Thymus (tissue), 11 donors: ENCODE measurements at regions not wholly inside any gene's neighbourhood (a gene's known extent, or its start where the extent isn't known, plus 50 kb on each side); places are given as distances from the start of the nearest gene placed in this dataset.
A peak's percentile ranks its signal among the peaks of the same experiment; 100 is the strongest.
"Not testable (repeated sequence)": the region's sequence is repeated elsewhere in the genome, so short reads cannot be mapped to it uniquely, and the experiment has no call there.

ENCODE experiments used
- DNase-seq, 9 donors: peaks; one replicate each; pipeline ENCODE4 v3.0.0-alpha.2; 2013; ENCODE audit warnings: low spot score in 9 of 9, low read depth in 6 of 9, missing footprints in 1 of 9
- H3K27ac ChIP-seq, 2 donors: one replicate each; pipeline ENCODE4 v1.5.1; 2013; ENCODE audit warnings: control low read depth in 1 of 2, low read depth in 1 of 2, low read length in 1 of 2, mild to moderate bottlenecking in 1 of 2, moderate library complexity in 1 of 2
- H3K27me3 ChIP-seq, 2 donors: one replicate each; pipeline ENCODE4 v1.5.1; 2013; ENCODE audit warnings: low read length in 1 of 2; ENCODE audit not compliant: control insufficient read depth in 2 of 2, insufficient read depth in 1 of 2
- H3K36me3 ChIP-seq, 2 donors: one replicate each; pipeline ENCODE4 v1.5.1; 2013; ENCODE audit warnings: low read length in 1 of 2, mild to moderate bottlenecking in 1 of 2, moderate library complexity in 1 of 2; ENCODE audit not compliant: control insufficient read depth in 2 of 2, insufficient read depth in 2 of 2
- H3K4me1 ChIP-seq, 2 donors: one replicate each; pipeline ENCODE4 v1.5.1; 2013; ENCODE audit warnings: low read length in 2 of 2; ENCODE audit not compliant: control insufficient read depth in 2 of 2, insufficient read depth in 2 of 2
- H3K4me3 ChIP-seq, 2 donors: one replicate each; pipeline ENCODE4 v1.5.1; 2013; ENCODE audit warnings: low read length in 2 of 2, control low read depth in 1 of 2, mild to moderate bottlenecking in 1 of 2
- H3K9me3 ChIP-seq, 2 donors: one replicate each; pipeline ENCODE4 v1.5.1; 2013; ENCODE audit warnings: low read length in 1 of 2, mild to moderate bottlenecking in 1 of 2; ENCODE audit not compliant: control insufficient read depth in 2 of 2, insufficient read depth in 1 of 2
- WGBS: extraction: QIAGEN DNeasy Blood & Tissue Kit; methylation state at CpG from one replicate; pipeline ENCODE4 v1.1.7; 2013; 5-methylcytosine and 5-hydroxymethylcytosine counted together
- donor health status: healthy.

DNA sequence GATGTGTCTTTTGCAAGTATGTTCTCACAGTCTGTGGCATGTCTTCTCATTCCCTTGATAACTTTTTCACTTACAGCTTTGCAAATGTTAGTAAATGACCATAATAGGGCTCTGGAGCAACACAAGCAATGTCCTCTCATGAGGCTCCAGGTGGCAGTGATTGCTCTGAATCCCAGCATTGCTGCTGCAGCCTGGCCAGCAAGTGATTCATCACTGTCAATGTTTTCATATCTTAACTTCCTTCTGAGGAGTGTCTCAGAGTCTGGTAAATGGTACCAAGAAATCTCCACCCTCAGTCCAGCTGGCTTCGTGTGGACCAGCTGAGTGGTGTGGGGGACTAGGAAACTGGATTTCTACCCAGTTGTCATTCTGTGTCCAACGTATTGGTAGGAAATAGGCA is 139.6 kb downstream of the MYLK4 start:
- Histone ChIP-seq H3K4me1 (no peaks in the 10 kb centered on the region), H3K4me3 (no peak overlapping the region), H3K9me3 (no peaks in the 10 kb centered on the region), H3K27me3 (no peaks in the 10 kb centered on the region), H3K27ac (no peak overlapping the region), H3K36me3 (no peaks in the 10 kb centered on the region)
- WGBS: 60% methylated on average over 2 of the region's 2 CpGs
- DNase-seq: no peak

DNA sequence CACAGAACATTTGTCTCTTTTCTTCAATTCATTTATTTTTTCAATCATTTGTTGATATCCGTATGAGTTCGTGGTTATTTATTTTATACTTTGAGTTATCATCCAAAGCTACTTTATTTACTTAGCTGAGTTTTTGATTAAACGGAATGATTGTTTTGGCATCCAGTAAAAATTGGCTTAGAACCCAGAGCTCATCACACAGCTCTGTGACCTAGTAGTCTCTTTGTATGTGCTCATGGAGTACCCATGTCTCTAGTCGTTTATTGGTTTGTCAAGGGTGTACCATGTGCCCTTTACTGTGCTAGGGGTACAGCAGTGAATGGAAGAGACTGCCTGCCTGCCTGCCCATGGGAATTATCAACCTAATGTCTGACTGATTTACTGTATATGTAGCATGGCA is 142.2 kb downstream of the MYLK4 start:
- Histone ChIP-seq H3K9me3 (no peaks in the 10 kb centered on the region), H3K27ac (no peak overlapping the region), H3K27me3 (no peaks in the 10 kb centered on the region), H3K36me3 (no peaks in the 10 kb centered on the region), H3K4me3 (no peak overlapping the region), H3K4me1 (no peaks in the 10 kb centered on the region)
- WGBS: 89% methylated on average over 4 of the region's 4 CpGs
- no peak for DNase-seq

DNA sequence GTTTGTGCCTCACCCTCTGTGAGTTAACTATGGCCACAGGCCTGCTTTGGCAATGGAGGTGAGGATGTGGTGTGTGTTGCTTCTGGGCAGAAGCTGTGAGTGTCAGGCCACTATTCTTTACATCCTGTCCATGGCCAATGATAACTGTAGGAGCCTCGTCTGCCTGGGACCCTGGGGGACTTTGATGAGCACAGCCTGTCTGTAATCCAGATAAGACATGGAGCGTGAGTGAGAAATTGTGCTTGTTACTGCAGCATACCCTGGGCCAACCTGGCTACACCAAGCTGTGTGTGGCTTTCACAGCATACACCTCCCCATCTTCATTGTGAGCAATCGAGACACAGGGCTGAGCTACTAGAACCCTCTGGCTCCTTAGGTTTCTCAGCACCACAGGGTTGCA is 150.4 kb downstream of the MYLK4 start:
- H3K27ac ChIP-seq: no peak overlapping the region
- WGBS: 97% methylated on average over 3 of the region's 3 CpGs

DNA sequence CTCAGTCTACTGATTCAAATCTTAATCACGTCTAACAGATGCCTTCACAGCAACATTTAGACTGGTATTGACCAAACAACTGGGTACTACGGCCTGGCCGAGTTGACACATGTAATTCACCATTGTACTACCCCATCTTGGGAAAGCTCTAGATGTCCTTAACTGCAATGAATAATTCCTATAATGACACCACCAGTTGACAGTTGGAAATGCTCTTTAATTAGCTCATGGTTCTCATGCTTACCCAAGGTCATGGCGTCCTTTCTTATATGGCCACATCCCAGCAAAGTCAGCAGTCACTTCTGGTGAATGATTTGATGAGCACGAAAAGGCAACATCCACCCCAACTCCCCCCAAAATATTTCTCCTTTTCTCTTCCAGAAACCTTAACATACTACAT is 150.9 kb downstream of the MYLK4 start:
- H3K36me3 ChIP-seq: no peaks in the 10 kb centered on the region
- DNase-seq: no peak
- H3K4me3 ChIP-seq: no peak overlapping the region
- no peaks in the 10 kb centered on the region for H3K27me3 ChIP-seq
- H3K4me1 ChIP-seq: no peaks in the 10 kb centered on the region
- H3K27ac ChIP-seq: no peak overlapping the region
- H3K9me3 ChIP-seq: no peaks in the 10 kb centered on the region
- 97% methylated on average over 5 of the region's 5 CpGs for WGBS

More for the DNA sequence above, 150.4 kb downstream of the MYLK4 start:
- Histone ChIP-seq H3K9me3 (no peaks in the 10 kb centered on the region), H3K36me3 (no peaks in the 10 kb centered on the region), H3K27me3 (no peaks in the 10 kb centered on the region), H3K4me1 (no peaks in the 10 kb centered on the region), H3K4me3 (no peak overlapping the region)
- DNase-seq: no peak

DNA sequence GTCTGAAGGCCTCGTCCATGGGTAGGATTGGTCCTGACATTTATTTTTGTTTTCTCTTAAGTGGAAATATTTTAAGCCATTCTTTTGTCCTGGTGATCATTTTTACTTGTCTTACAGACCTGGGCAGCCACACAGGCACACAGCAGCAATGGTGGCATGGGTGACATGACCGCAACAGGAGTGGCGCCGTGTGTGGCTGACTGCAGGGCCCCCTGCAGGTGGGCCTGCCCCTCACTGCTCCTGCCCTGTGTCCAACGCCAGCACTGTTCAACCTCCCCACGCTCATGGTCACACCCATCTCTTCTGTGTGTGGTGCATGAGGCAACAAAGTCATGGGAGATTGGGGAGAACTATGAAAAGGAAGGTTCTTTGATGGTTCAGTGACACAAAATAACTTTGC is 151.9 kb downstream of the MYLK4 start:
- Histone ChIP-seq H3K27ac (no peak overlapping the region), H3K4me3 (no peak overlapping the region), H3K4me1 (no peaks in the 10 kb centered on the region), H3K27me3 (no peaks in the 10 kb centered on the region), H3K36me3 (no peaks in the 10 kb centered on the region), H3K9me3 (no peaks in the 10 kb centered on the region)
- no peak for DNase-seq
- 99% methylated on average over 6 of the region's 6 CpGs for WGBS

DNA sequence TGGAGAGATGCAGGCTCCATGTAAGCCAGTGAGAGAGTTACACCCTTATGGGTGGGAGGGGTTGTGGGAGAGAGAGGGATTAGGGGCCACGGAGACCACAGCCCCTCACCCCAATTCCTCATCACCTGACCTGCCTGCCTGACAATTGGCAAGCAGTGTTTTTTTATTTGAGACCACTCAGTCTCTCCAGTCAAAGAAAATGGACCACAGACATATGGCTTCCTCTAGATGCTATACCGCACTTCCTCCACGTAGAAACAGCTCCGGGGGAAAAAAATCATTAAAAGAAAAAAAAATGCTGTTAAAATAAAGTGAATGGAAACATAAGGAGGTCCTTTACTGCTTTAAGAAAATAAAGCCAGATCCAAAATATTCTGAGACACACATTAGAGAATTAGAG is 152.7 kb downstream of the MYLK4 start:
- Histone ChIP-seq H3K4me3 (no peak overlapping the region), H3K4me1 (no peaks in the 10 kb centered on the region), H3K27ac (no peak overlapping the region), H3K36me3 (no peaks in the 10 kb centered on the region), H3K9me3 (no peaks in the 10 kb centered on the region), H3K27me3 (no peaks in the 10 kb centered on the region)
- DNase-seq: no peak
- WGBS: 20% methylated on average over 4 of the region's 4 CpGs

DNA sequence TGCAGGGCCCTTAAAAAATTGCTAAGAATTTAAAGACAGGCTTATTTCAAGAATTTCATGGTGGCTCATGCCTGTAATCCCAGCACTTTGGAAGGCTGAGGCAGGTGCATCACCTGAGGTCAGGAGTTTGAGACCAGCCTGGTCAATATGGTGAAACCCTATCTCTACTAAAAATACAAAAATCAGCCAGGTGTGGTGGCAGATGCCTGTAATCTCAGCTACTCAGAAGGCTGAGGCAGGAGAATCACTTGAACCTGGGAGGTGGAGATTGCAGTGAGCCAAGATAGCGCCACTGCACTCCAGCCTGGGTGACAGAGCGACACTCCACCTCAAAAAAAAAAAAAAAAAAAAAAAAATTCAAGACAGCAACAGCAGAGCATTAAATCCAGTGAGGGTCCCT is 153.3 kb downstream of the MYLK4 start:
- 80% methylated on average over 2 of the region's 2 CpGs for WGBS
- H3K27me3 ChIP-seq, H3K9me3 ChIP-seq, H3K36me3 ChIP-seq, H3K27ac ChIP-seq, H3K4me1 ChIP-seq, DNase-seq, H3K4me3 ChIP-seq: not testable (repeated sequence)

DNA sequence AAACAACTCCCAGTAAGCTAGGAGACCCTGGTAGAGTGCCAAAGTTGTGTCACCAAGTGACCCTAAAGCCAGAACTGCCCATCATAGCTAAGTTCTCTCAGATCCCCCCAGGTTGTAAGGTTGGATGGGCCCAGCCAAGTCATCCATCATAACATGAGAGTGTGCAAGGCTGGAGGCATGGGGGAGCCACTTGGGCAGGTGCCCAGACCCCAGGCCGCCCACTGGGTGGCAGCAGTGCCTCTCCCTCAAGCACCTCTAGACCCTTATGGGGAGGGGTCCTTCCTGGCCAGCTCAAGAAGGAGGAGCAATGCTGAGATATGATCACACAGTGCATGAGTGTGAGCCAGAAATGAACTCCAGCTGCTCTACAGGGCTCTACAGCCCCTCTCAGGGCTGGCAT is 154.5 kb downstream of the MYLK4 start:
- H3K4me3 ChIP-seq: no peak overlapping the region
- no peak overlapping the region for H3K27ac ChIP-seq
- peak in 2 of 9 donors; percentile 3 to 7 for DNase-seq
- WGBS: 80% methylated on average over 1 of the region's 1 CpG
- H3K4me1 ChIP-seq: no peaks in the 10 kb centered on the region
- no peaks in the 10 kb centered on the region for H3K9me3 ChIP-seq
- H3K27me3 ChIP-seq: no peaks in the 10 kb centered on the region
- H3K36me3 ChIP-seq: no peaks in the 10 kb centered on the region

DNA sequence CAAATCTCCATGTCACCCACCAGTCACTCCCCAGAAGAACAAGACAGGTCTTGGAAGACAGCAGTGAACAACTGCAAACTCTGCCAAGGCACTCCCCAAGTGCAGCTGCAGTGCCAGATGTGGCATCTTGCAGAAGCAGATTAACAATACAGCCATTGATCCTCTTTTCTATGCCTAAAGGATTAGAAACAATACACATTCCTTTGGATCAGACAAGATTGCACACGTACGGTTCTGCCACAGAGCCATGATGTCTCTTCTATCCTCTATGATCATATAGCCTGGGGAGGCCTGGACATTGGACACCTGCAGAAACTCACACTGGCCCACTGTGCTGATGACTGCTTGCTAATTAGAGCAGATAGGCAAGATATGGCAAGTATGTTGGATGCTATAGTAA is 155.9 kb downstream of the MYLK4 start:
- Histone ChIP-seq H3K27ac (no peak overlapping the region), H3K4me3 (no peak overlapping the region), H3K36me3 (no peaks in the 10 kb centered on the region), H3K9me3 (no peaks in the 10 kb centered on the region), H3K4me1 (no peaks in the 10 kb centered on the region), H3K27me3 (no peaks in the 10 kb centered on the region)
- DNase-seq: no peak
- 72% methylated on average over 2 of the region's 2 CpGs for WGBS

DNA sequence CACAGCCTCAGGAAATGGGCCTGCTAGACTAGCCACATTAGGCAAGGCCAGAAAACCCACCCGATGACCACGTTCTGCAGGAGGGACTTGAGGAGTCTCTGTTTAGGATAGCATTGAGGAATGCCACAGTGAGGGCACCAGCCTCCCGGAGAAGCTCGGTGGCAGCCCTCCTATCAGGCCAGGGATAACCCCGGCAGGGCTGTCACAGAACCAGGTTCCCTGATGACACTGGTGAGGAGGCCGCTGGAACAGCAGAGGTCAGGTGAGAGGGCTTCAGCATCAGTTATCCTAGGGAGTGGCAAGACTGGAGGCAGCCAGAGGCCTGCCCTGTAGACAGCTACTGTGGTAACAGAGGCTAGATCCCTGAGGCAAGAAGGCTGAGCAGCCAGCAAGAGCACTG is 157.6 kb downstream of the MYLK4 start:
- 99% methylated on average over 6 of the region's 6 CpGs for WGBS

More for the DNA sequence above, 157.6 kb downstream of the MYLK4 start:
- no peaks in the 10 kb centered on the region for H3K36me3 ChIP-seq
- no peak overlapping the region for H3K27ac ChIP-seq
- H3K4me1 ChIP-seq: no peaks in the 10 kb centered on the region
- H3K4me3 ChIP-seq: no peak overlapping the region
- no peaks in the 10 kb centered on the region for H3K9me3 ChIP-seq
- no peaks in the 10 kb centered on the region for H3K27me3 ChIP-seq
- no peak for DNase-seq
